HG02840 (cell line): ENCODE measurements at regions not wholly inside any gene's neighbourhood (a gene's known extent, or its start where the extent isn't known, plus 50 kb on each side); places are given as distances from the start of the nearest gene placed in this dataset.

Experiments
- ATAC-seq: cut with Tn5 transposase; IDR thresholded peaks from one replicate; pipeline ENCODE4 v1.9.1; 2021; ENCODE audit warnings: mild to moderate bottlenecking, moderate library complexity, moderate number of reproducible peaks; ENCODE audit not compliant: unreplicated experiment, low FRiP score

- no peak for ATAC-seq
Observed at GRCh38 chr5:165083394-165083793, 1578.0 kb downstream of the MAT2B start.

- no peak for ATAC-seq
Observed at GRCh38 chr5:165086465-165086864, 1581.0 kb downstream of the MAT2B start.

- no peak for ATAC-seq
Observed at GRCh38 chr5:165094782-165095181, 1589.4 kb downstream of the MAT2B start.

GRCh38 chr5:165101709-165102108 is 1596.3 kb downstream of the MAT2B start:
- no peak for ATAC-seq

GRCh38 chr5:165104611-165105010 is 1599.2 kb downstream of the MAT2B start:
- no peak for ATAC-seq

- no peak for ATAC-seq
Observed at GRCh38 chr5:165108809-165109208, 1603.4 kb downstream of the MAT2B start.

- ATAC-seq = no peak
Observed at GRCh38 chr5:165119175-165119574, 1613.8 kb downstream of the MAT2B start.

- no peak for ATAC-seq
Observed at GRCh38 chr5:165126598-165126997, 1621.2 kb downstream of the MAT2B start.

GRCh38 chr5:165127941-165128340 is 1622.5 kb downstream of the MAT2B start:
- ATAC-seq = no peak

GRCh38 chr5:165130656-165131055 is 1625.2 kb downstream of the MAT2B start:
- no peak for ATAC-seq

GRCh38 chr5:165134155-165134554 is 1628.7 kb downstream of the MAT2B start:
- ATAC-seq = no peak

GRCh38 chr5:165135565-165135964 is 1630.1 kb downstream of the MAT2B start:
- ATAC-seq = no peak

GRCh38 chr5:165137701-165138100 is 1632.3 kb downstream of the MAT2B start:
- ATAC-seq = no peak

GRCh38 chr5:165138236-165138635 is 1632.8 kb downstream of the MAT2B start:
- ATAC-seq = no peak

- no peak for ATAC-seq
Observed at GRCh38 chr5:165139262-165139661, 1633.8 kb downstream of the MAT2B start.

- no peak for ATAC-seq
Observed at GRCh38 chr5:165139721-165140120, 1634.3 kb downstream of the MAT2B start.

GRCh38 chr5:165143741-165144140 is 1638.3 kb downstream of the MAT2B start:
- no peak for ATAC-seq

- no peak for ATAC-seq
Observed at GRCh38 chr5:165149431-165149830, 1644.0 kb downstream of the MAT2B start.

- ATAC-seq = no peak
Observed at GRCh38 chr5:165152058-165152457, 1646.6 kb downstream of the MAT2B start.

- no peak for ATAC-seq
Observed at GRCh38 chr5:165157219-165157618, 1651.8 kb downstream of the MAT2B start.

- ATAC-seq = no peak
Observed at GRCh38 chr5:165161204-165161603, 1655.8 kb downstream of the MAT2B start.

GRCh38 chr5:165163861-165164260 is 1658.4 kb downstream of the MAT2B start:
- no peak for ATAC-seq

- no peak for ATAC-seq
Observed at GRCh38 chr5:165173651-165174050, 1668.2 kb downstream of the MAT2B start.
